Mesenchymal stem cell (in vitro differentiated cells and primary cell): ENCODE measurements at regions not wholly inside any gene's neighbourhood (a gene's known extent, or its start where the extent isn't known, plus 50 kb on each side); places are given as distances from the start of the nearest gene placed in this dataset.

Experiments
- DNase-seq: peaks from one replicate; pipeline ENCODE4 v3.0.0-alpha.2; 2013
- H2AFZ ChIP-seq: one replicate; pipeline ENCODE4 v1.6.1; 2013; ENCODE audit warnings: low read depth, mild to moderate bottlenecking, control low read depth, inconsistent platforms, low read length, moderate library complexity
- H2AK5ac ChIP-seq: 2 replicates; pipeline ENCODE4 v1.6.1; 2013; ENCODE audit warnings: low read length, moderate library complexity, mild to moderate bottlenecking, inconsistent platforms; ENCODE audit not compliant: severe bottlenecking
- H2BK120ac ChIP-seq: one replicate; pipeline ENCODE4 v1.6.1; 2013; ENCODE audit warnings: low read depth, mild to moderate bottlenecking, inconsistent platforms, low read length, moderate library complexity
- H2BK12ac ChIP-seq, 2 experiments: one replicate each; pipeline ENCODE4 v1.6.1; 2013; ENCODE audit warnings: inconsistent platforms in 2 of 2, low read length in 2 of 2, mild to moderate bottlenecking in 2 of 2, moderate library complexity in 2 of 2, control low read depth in 1 of 2
- H2BK15ac ChIP-seq: one replicate; pipeline ENCODE4 v1.6.1; 2013; ENCODE audit warnings: mild to moderate bottlenecking, low read depth, inconsistent platforms; ENCODE audit not compliant: poor library complexity, severe bottlenecking
- H2BK5ac ChIP-seq: 2 replicates; pipeline ENCODE4 v1.6.1; 2013; ENCODE audit warnings: low read depth, mild to moderate bottlenecking, low read length, control low read depth, inconsistent platforms; ENCODE audit not compliant: poor library complexity, severe bottlenecking
- H3K14ac ChIP-seq, 2 experiments: one replicate each; pipeline ENCODE4 v1.6.1; 2013; ENCODE audit warnings: inconsistent platforms in 2 of 2, low read length in 2 of 2, control low read depth in 1 of 2, mild to moderate bottlenecking in 1 of 2, moderate library complexity in 1 of 2
- H3K18ac ChIP-seq, 2 experiments: one replicate each; pipeline ENCODE4 v1.6.1; 2013; ENCODE audit warnings: inconsistent platforms in 2 of 2, low read length in 2 of 2, control low read depth in 1 of 2, low read depth in 1 of 2, mild to moderate bottlenecking in 1 of 2
- H3K23ac ChIP-seq, 2 experiments: one replicate each; pipeline ENCODE4 v1.6.1; 2013; ENCODE audit warnings: inconsistent platforms in 2 of 2, low read length in 2 of 2, mild to moderate bottlenecking in 2 of 2, moderate library complexity in 2 of 2, control low read depth in 1 of 2
- H3K27ac ChIP-seq: 2 replicates; pipeline ENCODE4 v1.5.1; 2013; ENCODE audit warnings: mild to moderate bottlenecking, moderate library complexity, low read length, control low read depth, inconsistent platforms; ENCODE audit not compliant: poor library complexity, severe bottlenecking
- H3K27me3 ChIP-seq, 2 experiments: 2 replicates each; pipeline versions ENCODE4 v1.6.1 to v1.7.0; 2013; ENCODE audit warnings: low read length in 2 of 2, mild to moderate bottlenecking in 2 of 2, moderate library complexity in 2 of 2, control low read depth in 1 of 2, inconsistent platforms in 1 of 2; ENCODE audit not compliant: control insufficient read depth in 1 of 2, insufficient read depth in 1 of 2
- H3K36me3 ChIP-seq, 2 experiments: 2 replicates each; pipeline versions ENCODE4 v1.6.1 to v1.7.0; 2013; ENCODE audit warnings: low read length in 2 of 2, control low read depth in 1 of 2, inconsistent platforms in 1 of 2, low read depth in 1 of 2, mild to moderate bottlenecking in 1 of 2; ENCODE audit not compliant: insufficient read depth in 2 of 2, control insufficient read depth in 1 of 2
- H3K4ac ChIP-seq, 2 experiments: one replicate each; pipeline ENCODE4 v1.6.1; 2013; ENCODE audit warnings: inconsistent platforms in 2 of 2, low read length in 2 of 2, mild to moderate bottlenecking in 2 of 2, moderate library complexity in 2 of 2, control low read depth in 1 of 2, low read depth in 1 of 2
- H3K4me1 ChIP-seq: 2 replicates; pipeline ENCODE4 v1.6.1; 2013; ENCODE audit warnings: low read depth, low read length, control low read depth; ENCODE audit not compliant: control insufficient read depth, insufficient read depth
- H3K4me2 ChIP-seq: 2 replicates; pipeline ENCODE4 v1.6.1; 2013; ENCODE audit warnings: low read length, mild to moderate bottlenecking, inconsistent platforms; ENCODE audit not compliant: poor library complexity, severe bottlenecking
- H3K4me3 ChIP-seq, 2 experiments: 2 replicates each; pipeline versions ENCODE4 v1.5.1 to v1.7.0; 2013; ENCODE audit warnings: low read length in 2 of 2, mild to moderate bottlenecking in 2 of 2, control low read depth in 1 of 2, low read depth in 1 of 2; ENCODE audit not compliant: insufficient read depth in 1 of 2
- H3K79me1 ChIP-seq: replicated peaks from 2 replicates; pipeline ENCODE4 v1.6.1; 2013; ENCODE audit warnings: mild to moderate bottlenecking, control low read depth, low read length, inconsistent platforms; ENCODE audit not compliant: poor library complexity, severe bottlenecking
- H3K9ac ChIP-seq: 2 replicates; pipeline ENCODE4 v1.7.0; 2013; ENCODE audit warnings: mild to moderate bottlenecking, low read length, moderate library complexity
- H3K9me3 ChIP-seq: 2 replicates; pipeline ENCODE4 v1.7.0; 2013; ENCODE audit warnings: mild to moderate bottlenecking, low read length; ENCODE audit not compliant: control insufficient read depth
- H4K8ac ChIP-seq: one replicate; pipeline ENCODE4 v1.6.1; 2013; ENCODE audit warnings: inconsistent platforms, mild to moderate bottlenecking, low read length, moderate library complexity
- H4K91ac ChIP-seq: one replicate; pipeline ENCODE4 v1.6.1; 2013; ENCODE audit warnings: mild to moderate bottlenecking, low read length, inconsistent platforms
- whole genome bisulfite sequencing: methylation state at CpG from one replicate; pipeline ENCODE4 v1.1.7; 2013; ENCODE audit warnings: mixed read lengths; 5-methylcytosine and 5-hydroxymethylcytosine counted together

DNA sequence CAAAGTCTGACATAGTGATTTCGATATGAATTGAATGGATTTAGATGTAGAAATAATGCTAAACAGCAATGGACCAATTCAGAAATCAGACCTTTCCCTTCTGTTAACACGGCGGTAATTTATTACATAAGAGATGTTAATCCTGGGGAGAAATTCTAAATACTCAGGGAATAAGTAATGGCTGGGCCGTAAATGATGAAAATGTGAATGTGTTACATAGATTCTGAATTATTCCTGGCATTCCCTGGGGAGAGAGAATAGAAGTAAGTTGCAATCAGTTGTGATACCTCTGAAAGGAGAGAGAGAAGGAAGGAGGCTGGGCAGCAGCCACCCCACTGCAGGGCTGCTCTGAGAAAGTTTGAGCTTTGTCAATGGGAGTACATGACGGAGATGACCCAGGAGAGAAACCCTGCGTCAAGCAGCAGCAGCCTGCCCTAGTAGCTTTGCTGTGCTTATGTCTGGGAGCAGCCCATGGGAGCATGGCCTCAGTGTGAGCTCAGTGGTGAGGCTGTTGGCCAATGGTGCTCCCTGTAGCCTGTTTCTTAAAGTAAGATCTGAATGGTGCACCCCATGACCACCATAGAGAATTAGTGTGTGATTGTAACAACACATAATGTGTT, 420.1 kb downstream of the MTRR start:
- no peak overlapping the region for H2BK15ac ChIP-seq

DNA sequence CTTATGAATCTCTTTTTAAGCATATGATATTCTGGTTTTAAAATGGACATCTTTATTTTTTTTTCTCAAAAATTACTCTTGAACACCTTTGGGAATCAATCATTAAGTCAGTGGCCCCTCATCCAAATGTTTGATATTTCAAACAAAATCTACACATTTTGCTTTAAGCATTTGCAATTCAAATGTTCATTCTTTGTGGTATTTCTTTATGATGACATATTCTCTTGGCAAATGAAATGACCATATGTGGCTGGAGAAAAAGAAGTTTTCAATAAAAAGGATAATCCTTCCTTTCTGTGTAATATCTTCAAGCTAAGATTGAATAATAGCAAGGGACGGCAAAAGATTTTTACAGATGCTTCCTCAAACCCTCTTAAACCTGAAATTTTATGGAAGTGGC, 420.8 kb downstream of the MTRR start:
- no peak overlapping the region for H2AFZ ChIP-seq

More for the DNA sequence above, 420.1 kb downstream of the MTRR start:
- H2AFZ ChIP-seq: no peak overlapping the region
- no peaks in the 10 kb centered on the region for H3K79me1 ChIP-seq
- no peak for DNase-seq
- no peak overlapping the region for H3K14ac ChIP-seq
- no peak overlapping the region for H2BK5ac ChIP-seq
- no peak overlapping the region for H3K18ac ChIP-seq
- H3K23ac ChIP-seq: no peak overlapping the region
- H3K4me2 ChIP-seq: no peak overlapping the region
- no peak overlapping the region for H4K8ac ChIP-seq
- no peaks in the 10 kb centered on the region for H3K36me3 ChIP-seq
- H3K9ac ChIP-seq: no peak overlapping the region
- H3K4me3 ChIP-seq: no peak overlapping the region
- H2BK120ac ChIP-seq: no peak overlapping the region
- H3K27me3 ChIP-seq: no peaks in the 10 kb centered on the region
- H2AK5ac ChIP-seq: no peak overlapping the region
- H4K91ac ChIP-seq: no peak overlapping the region
- H3K27ac ChIP-seq: no peak overlapping the region
- H2BK12ac ChIP-seq: no peak overlapping the region
- H3K4ac ChIP-seq: no peak overlapping the region
- H3K4me1 ChIP-seq: no peaks in the 10 kb centered on the region
- no peaks in the 10 kb centered on the region for H3K9me3 ChIP-seq
- WGBS: 76% methylated on average over 6 of the region's 6 CpGs

DNA sequence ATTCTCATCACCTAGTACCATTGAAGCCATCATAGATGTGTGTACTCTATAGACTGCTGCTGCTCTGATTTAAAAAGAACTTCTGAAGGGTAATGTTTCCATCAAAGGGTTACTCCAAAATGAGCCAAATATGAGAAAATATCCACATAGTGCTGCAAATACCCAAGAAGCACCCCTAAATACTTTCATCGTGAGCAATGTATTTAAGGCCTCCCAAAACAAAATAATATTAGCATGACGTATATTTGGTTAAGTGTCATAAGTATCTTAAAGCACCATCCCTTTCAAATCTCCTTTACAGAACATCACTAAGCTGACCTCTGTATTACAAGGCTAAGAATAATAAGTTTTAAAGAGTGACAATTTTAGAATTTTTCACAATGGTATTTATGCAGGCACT, 421.8 kb downstream of the MTRR start:
- Histone ChIP-seq H2BK5ac (no peak overlapping the region), H3K27me3 (no peaks in the 10 kb centered on the region), H3K4ac (no peak overlapping the region), H2BK15ac (no peak overlapping the region), H3K14ac (no peak overlapping the region), H3K23ac (no peak overlapping the region), H3K18ac (no peak overlapping the region), H3K4me3 (no peak overlapping the region), H2AFZ (no peak overlapping the region), H2AK5ac (no peak overlapping the region), H2BK120ac (no peak overlapping the region), H4K8ac (no peak overlapping the region), H3K4me1 (no peaks in the 10 kb centered on the region), H3K36me3 (no peaks in the 10 kb centered on the region), H3K9ac (no peak overlapping the region), H2BK12ac (no peak overlapping the region), H3K79me1 (no peaks in the 10 kb centered on the region), H3K27ac (no peak overlapping the region), H3K9me3 (no peaks in the 10 kb centered on the region), H4K91ac (no peak overlapping the region), H3K4me2 (no peak overlapping the region)
- no peak for DNase-seq
- WGBS: no CpG with 5 or more reads among the region's 2 CpGs

More for the DNA sequence above, 420.8 kb downstream of the MTRR start:
- Histone ChIP-seq H2BK120ac (no peak overlapping the region), H2BK5ac (no peak overlapping the region), H4K91ac (no peak overlapping the region), H4K8ac (no peak overlapping the region), H3K18ac (no peak overlapping the region), H3K14ac (no peak overlapping the region), H3K27me3 (no peaks in the 10 kb centered on the region), H3K9ac (no peak overlapping the region), H3K36me3 (no peaks in the 10 kb centered on the region), H2AK5ac (no peak overlapping the region), H2BK12ac (no peak overlapping the region), H3K4ac (no peak overlapping the region), H3K4me1 (no peaks in the 10 kb centered on the region), H3K9me3 (no peaks in the 10 kb centered on the region), H3K4me2 (no peak overlapping the region), H3K23ac (no peak overlapping the region), H3K4me3 (no peak overlapping the region), H2BK15ac (no peak overlapping the region), H3K27ac (no peak overlapping the region), H3K79me1 (no peaks in the 10 kb centered on the region)
- no peak for DNase-seq
- no CpG with 5 or more reads among the region's 1 CpG for WGBS

DNA sequence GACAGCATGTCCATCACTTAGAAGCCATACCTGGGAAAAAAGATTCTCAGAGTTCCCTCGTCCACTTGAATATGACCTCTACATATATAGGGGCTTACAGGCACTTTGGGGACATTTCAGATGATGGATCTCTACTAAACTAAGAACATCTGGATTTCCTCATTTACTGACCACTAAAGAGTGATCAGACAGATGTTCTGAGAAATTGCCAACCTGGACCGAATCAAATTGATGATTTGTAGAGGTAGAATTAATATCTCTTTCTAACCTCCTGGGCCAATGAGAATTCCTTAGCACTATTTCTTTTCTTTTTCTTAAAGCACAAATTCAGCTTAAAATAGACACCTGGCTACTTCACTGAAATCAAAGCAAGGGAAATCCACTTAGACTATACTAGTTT, 422.7 kb downstream of the MTRR start:
- Histone ChIP-seq H2BK5ac (no peak overlapping the region), H3K79me1 (no peaks in the 10 kb centered on the region), H3K4me1 (no peaks in the 10 kb centered on the region), H3K4ac (no peak overlapping the region), H3K27me3 (no peaks in the 10 kb centered on the region), H2AFZ (no peak overlapping the region), H2BK120ac (no peak overlapping the region), H3K18ac (no peak overlapping the region), H4K8ac (no peak overlapping the region), H4K91ac (no peak overlapping the region), H3K14ac (no peak overlapping the region), H3K36me3 (no peaks in the 10 kb centered on the region), H2AK5ac (no peak overlapping the region), H2BK15ac (no peak overlapping the region), H2BK12ac (no peak overlapping the region), H3K4me3 (no peak overlapping the region), H3K23ac (no peak overlapping the region), H3K9me3 (no peaks in the 10 kb centered on the region), H3K27ac (no peak overlapping the region), H3K9ac (no peak overlapping the region), H3K4me2 (no peak overlapping the region)
- 60% methylated on average over 1 of the region's 2 CpGs for WGBS
- DNase-seq: no peak
